Kidney tubule cell (primary cell): ENCODE measurements at regions not wholly inside any gene's neighbourhood (a gene's known extent, or its start where the extent isn't known, plus 50 kb on each side); places are given as distances from the start of the nearest gene placed in this dataset.

ENCODE experiments used
- DNase-seq: peaks from one replicate; pipeline ENCODE4 v3.0.0-alpha.2; 2018; ENCODE audit warnings: low spot score

DNA sequence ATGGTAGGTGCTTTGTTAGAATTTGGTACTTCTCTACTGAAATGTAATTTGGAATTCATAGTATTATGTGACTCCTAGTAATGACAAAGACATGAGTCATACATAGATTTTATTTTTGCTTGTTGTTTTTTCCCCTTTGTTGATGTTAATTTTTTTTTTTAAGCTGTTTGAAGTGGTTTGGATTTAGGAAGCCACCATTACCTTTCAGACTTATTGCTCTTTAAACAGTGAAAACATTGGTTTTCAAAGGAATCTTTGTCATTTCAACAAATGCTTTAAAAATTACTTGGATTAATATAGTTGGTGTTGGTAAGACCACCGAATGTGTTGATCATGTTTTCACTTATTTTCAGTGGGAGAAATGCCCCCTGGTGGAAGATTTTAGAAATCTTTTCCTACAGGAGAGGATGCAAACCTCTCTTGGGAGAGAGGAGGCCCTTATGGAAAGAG is 170.1 kb upstream of the PITX1 start:
- DNase-seq = no peak

DNA sequence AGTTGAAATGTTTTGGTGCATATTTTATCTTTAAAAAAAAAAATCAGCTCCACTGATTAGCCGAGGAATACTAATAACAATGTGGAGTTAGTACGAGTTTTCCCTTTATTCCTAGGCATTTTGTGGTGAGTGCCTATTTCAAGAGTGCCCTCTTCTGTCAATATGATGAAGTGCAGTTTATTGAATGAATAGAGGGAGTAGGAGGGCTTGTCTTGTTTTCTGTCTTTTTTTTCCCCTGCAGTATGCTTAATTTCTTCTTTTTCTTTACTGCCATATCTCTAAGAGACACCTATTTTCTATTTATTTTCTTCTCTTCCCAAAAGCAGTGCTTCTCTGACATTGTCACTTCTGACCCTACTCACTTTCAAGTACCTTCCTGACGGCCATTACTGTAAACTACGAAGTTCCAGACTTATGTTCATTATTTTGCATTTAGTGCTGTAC is 169.6 kb upstream of the PITX1 start:
- peak; percentile 23 for DNase-seq

DNA sequence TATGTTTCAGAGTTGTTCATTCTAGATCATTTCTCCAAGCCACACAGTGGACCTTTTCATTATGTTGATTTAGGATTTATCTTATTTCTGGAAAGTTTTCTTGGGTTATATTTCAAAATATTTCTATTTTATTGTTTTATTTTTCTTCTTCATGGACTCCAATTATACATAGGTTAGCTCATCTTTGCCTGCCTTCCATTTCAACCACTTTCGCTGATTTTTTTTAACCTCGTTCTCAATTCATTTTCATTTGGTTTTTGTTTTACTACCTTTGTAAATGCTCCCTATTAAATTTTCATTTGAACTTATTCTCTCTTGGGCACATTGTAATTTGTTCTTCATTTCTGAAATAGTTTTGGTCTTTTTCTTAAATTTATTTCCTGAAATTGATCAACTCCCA is 169.0 kb upstream of the PITX1 start:
- no peak for DNase-seq

GRCh38 chr5:135199919-135200318 is 165.9 kb upstream of the PITX1 start:
- no peak for DNase-seq

GRCh38 chr5:135196483-135196882 is 162.5 kb upstream of the PITX1 start:
- no peak for DNase-seq

GRCh38 chr5:135195270-135195608 is 161.2 kb upstream of the PITX1 start:
- DNase-seq = no peak

- no peak for DNase-seq
Observed at GRCh38 chr5:135194573-135195269, 160.7 kb upstream of the PITX1 start.

DNA sequence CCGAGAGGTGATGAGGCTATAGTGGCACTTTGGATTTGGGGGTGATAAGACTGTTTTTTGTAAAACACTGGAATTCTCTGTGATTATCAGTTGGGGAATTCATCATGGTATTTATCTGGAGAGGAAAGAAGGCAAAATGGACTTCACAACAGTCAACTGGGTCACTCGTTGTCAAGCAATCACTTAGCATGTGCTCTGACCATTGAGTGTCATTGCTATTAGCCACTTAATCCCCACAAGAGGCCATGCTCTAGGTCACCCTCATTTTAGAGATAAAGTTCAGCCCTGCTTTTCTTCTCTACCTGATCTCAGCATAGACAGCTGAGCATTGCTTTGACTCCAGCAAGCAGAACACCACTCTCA is 160.1 kb upstream of the PITX1 start:
- no peak for DNase-seq

DNA sequence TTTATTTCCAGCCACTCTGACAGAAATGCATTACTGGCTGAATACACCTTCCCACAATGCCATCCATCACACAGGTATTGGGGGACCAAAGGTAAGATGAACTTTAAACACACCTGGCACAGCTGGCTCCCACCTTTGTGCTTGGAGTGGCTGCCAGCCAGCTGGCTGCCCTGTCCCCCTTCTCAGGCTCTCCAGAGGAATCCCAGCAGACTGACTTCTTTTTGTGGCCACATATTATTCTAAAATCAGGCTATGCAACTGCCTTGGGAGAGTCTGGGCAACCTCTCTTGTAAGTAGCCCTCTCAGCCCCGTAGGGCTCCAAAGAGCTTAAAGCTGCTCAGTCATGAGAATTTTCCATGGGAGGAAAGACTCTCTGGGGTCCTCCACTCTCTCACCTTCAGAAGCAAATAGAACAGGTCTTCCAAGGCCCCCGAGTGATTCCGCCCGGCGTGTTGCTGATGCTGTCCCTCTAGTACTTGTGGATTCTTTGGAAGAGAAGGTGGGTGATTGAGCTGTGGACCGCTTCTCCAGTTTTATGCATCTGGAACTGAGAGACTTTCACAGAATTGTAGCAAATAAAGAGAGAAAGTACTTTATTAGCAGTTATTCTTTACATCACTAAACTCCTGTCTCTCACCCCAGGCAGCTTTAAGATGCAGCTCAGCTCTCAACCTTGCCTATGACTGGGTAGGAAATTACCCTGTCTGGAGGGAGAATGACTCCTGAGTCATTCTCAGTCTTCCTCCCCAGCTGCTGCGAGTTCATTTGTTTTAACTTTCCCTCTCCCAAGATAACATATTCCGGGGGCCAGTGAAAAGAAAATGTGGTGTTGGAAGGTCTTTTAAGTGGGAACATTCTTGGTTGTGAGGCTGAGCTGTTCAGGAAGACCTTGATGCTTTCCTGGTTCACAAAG is 159.4 kb upstream of the PITX1 start:
- peak; percentile 35 for DNase-seq

GRCh38 chr5:135192351-135192750 is 158.3 kb upstream of the PITX1 start:
- no peak for DNase-seq

GRCh38 chr5:135191084-135191826 is 157.2 kb upstream of the PITX1 start:
- peak; percentile 88 for DNase-seq

- no peak for DNase-seq
Observed at GRCh38 chr5:135190416-135191083, 156.5 kb upstream of the PITX1 start.

- DNase-seq = no peak
Observed at GRCh38 chr5:135189024-135189423, 155.0 kb upstream of the PITX1 start.

GRCh38 chr5:135188233-135188914 is 154.3 kb upstream of the PITX1 start:
- DNase-seq = no peak

GRCh38 chr5:135186662-135187522 is 152.9 kb upstream of the PITX1 start:
- no peak for DNase-seq

GRCh38 chr5:135185481-135186065 is 151.5 kb upstream of the PITX1 start:
- peak; percentile 2 for DNase-seq

DNA sequence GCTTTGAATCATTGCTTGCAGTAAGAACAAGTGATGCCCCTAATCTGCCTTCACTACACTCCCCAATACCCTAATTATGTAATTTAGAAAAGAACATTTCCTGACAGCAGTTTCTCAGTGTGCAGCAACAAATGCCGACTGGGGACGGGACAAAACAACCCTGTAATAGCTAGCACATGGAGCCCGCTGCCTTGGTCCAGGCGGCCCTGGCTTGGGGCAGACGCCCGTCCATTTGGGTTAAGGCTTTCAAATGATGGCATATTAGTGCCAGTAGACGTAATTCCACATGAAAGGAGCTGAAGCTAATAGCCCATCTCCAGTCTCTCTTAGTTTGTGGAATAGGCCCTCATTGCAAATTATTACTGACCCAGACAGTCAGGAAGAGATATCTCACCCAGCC is 150.6 kb upstream of the PITX1 start:
- DNase-seq = no peak

DNA sequence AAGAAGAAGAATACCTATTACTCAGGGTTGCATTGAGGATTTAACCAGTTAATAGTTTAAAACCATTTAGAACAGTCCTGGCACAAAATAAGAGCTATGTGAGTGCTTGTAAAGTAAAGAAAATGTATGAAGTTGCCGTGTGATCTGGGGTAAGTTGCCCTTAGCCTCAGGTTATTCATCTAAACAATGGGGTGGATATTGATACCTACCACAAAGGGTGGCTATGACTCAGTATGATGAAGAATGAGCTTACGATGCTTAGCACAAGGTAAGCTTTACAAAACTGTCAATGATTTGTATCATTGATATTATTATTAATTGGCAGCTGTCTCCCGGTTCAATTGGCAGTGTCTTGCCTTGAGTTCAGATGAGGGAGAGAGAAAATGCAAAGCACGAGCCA is 149.4 kb upstream of the PITX1 start:
- no peak for DNase-seq

GRCh38 chr5:135182675-135183074 is 148.6 kb upstream of the PITX1 start:
- no peak for DNase-seq

- no peak for DNase-seq
Observed at GRCh38 chr5:135181653-135182052, 147.6 kb upstream of the PITX1 start.
